ENCODE measurements at regions not wholly inside any gene's neighbourhood (a gene's known extent, or its start where the extent isn't known, plus 50 kb on each side); places are given as distances from the start of the nearest gene placed in this dataset.
"Not testable (repeated sequence)": the region's sequence is repeated elsewhere in the genome, so short reads cannot be mapped to it uniquely, and the experiment has no call there.

GRCh38 chr9:119761812-119762211 lies 392.6 kb upstream of the BRINP1 start:
- DNase-seq (ENCODE audit: low read depth in 3 of 3), result no peak

- DNase-seq (ENCODE audit: low read depth in 3 of 3), result no peak
Measured at GRCh38 chr9:119758990-119759389, 389.8 kb upstream of the BRINP1 start.

DNA sequence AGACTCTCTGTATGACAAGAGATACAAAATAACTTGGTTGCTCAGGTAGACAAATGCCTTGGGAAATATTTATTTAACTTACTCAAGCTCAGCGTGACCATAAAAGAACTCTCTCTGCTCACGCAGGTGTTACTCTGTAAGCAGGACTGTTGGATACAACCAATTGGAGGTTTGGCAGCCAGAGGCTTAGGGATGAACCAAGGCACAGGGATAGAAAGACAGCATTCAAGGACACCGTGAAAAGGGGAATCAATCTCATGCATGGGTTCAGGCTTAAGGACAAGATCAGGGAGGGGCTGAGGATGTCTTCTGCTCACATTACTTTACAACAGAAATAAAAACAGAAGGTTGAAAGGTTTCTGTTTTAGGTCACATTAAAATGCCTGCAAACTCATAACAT lies 389.0 kb upstream of the BRINP1 start:
- DNase-seq (ENCODE audit: low read depth in 3 of 3), result no peak

- no peak for DNase-seq (ENCODE audit: low read depth in 3 of 3)
Measured at GRCh38 chr9:119739476-119739875, 370.2 kb upstream of the BRINP1 start.

- no peak for DNase-seq (ENCODE audit: low read depth in 3 of 3)
Measured at GRCh38 chr9:119736491-119737454, 367.5 kb upstream of the BRINP1 start.

GRCh38 chr9:119727988-119728387 lies 358.8 kb upstream of the BRINP1 start:
- DNase-seq (ENCODE audit: low read depth in 3 of 3), result no peak

DNA sequence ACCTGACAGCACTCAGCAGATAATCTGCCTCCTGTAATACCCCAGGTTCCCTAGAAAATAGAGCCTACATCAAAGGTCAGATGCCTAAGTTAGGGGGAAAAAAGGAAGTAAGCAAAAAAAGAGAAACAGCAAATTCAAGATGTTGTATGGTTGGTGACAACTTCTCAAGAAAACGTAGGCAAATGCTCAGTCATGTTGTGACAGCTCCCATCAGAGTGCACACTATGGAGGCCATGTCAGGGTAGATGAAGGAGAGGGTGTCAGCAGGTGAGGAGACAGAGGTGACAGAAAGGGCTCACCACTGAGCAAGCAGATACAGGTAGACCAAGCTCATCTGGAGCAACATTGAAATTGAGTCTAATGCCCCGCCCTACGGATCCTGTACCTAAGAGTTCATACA lies 356.8 kb upstream of the BRINP1 start:
- DNase-seq (ENCODE audit: low read depth in 3 of 3), result no peak

- DNase-seq (ENCODE audit: low read depth in 3 of 3), result no peak
Measured at GRCh38 chr9:119722384-119722783, 353.1 kb upstream of the BRINP1 start.

- DNase-seq (ENCODE audit: low read depth in 3 of 3), result no peak
Measured at GRCh38 chr9:119712325-119712724, 343.1 kb upstream of the BRINP1 start.

GRCh38 chr9:119709431-119709830 lies 340.2 kb upstream of the BRINP1 start:
- no peak for DNase-seq (ENCODE audit: low read depth in 3 of 3)

- DNase-seq (ENCODE audit: low read depth in 3 of 3), result no peak
Measured at GRCh38 chr9:119707228-119707845, 338.1 kb upstream of the BRINP1 start.

GRCh38 chr9:119701651-119702050 lies 332.4 kb upstream of the BRINP1 start:
- no peak for DNase-seq (ENCODE audit: low read depth in 3 of 3)

GRCh38 chr9:119698535-119698934 lies 329.3 kb upstream of the BRINP1 start:
- no peak for DNase-seq (ENCODE audit: low read depth in 3 of 3)

DNA sequence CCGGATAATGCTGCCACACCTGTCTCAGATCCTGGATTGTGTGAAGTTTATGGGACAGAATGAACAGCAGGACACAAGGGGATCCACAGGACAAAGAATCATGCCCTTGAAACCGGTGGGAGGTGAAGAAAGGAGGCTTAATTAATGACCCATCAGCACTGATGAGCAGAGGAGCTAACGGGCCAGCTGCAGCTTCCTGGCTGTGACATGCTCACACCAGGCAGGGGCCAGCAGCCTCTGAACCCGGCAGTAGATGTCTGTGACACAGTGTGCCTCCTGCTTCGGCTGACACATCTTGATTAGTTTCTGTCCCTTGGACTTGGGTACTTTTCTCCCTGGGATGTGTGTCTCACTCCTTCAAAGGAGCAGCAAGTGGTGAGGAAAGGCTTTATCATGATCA lies 328.8 kb upstream of the BRINP1 start:
- DNase-seq (ENCODE audit: low read depth in 3 of 3), result no peak

GRCh38 chr9:119689879-119690278 lies 320.6 kb upstream of the BRINP1 start:
- no peak for DNase-seq (ENCODE audit: low read depth in 3 of 3)

- DNase-seq (ENCODE audit: low read depth in 3 of 3), result no peak
Measured at GRCh38 chr9:119688547-119688946, 319.3 kb upstream of the BRINP1 start.

- no peak for DNase-seq (ENCODE audit: low read depth in 3 of 3)
Measured at GRCh38 chr9:119677811-119678505, 308.7 kb upstream of the BRINP1 start.

GRCh38 chr9:119675951-119676350 lies 306.7 kb upstream of the BRINP1 start:
- DNase-seq (ENCODE audit: low read depth in 3 of 3), result no peak

DNA sequence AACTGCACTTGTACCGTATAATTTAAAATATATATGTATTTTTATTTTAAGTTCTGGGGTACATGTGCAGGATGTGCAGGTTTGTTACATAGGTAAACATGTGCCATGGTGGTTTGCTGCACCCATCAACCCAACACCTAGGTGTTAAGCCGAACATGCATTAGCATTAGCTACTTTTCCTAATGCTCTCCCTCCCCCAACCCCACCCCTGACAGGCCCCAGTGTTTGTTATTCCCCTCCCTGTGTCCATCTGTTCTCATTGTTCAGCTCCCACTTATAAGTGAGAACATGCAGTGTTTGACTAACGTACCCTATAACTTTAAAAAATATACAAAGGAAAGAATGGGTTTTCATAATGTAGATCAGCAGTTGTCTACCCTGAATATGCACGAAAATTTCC lies 303.5 kb upstream of the BRINP1 start:
- DNase-seq (ENCODE audit: low read depth in 3 of 3), result not testable (repeated sequence)

DNA sequence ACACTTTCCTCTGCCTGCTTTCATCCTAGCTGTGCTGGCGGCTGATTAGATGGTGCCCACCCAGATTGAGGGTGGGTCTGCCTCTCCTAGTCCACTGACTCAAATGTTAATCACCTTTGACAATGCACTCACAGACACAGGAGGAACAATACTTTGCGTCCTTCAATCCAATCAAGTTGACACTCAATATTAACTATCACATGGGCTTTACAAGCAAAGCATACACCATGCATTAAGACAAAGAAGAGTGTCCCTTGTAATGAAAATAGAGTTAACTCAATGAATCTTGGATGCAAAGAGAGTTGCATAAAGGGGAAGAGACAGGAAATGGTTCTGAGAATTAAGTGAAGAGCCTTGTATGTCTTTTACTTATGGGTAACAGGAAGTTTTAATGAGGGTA lies 298.7 kb upstream of the BRINP1 start:
- no peak for DNase-seq (ENCODE audit: low read depth in 3 of 3)

DNA sequence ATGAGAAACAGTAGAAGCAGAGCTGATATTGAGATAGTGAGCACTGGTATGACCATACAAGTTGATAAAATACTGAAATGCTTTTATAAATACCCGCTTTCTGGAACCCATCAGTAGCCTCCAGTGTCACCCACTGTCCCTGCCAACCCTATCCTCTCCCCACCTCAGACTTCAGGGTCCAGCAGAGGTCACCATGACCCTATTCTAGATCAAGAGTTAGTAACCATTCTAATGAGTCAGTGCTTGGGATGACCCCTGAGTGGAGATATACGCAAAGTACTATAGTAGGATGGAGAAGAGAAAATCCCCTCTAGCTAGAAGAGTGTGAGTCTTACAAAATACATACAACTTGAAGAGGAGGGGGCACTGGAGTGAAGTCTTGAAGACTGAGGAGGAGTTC lies 297.9 kb upstream of the BRINP1 start:
- DNase-seq (ENCODE audit: low read depth in 3 of 3), result no peak

- DNase-seq (ENCODE audit: low read depth in 3 of 3), result no peak
Measured at GRCh38 chr9:119662329-119662728, 293.1 kb upstream of the BRINP1 start.

DNA sequence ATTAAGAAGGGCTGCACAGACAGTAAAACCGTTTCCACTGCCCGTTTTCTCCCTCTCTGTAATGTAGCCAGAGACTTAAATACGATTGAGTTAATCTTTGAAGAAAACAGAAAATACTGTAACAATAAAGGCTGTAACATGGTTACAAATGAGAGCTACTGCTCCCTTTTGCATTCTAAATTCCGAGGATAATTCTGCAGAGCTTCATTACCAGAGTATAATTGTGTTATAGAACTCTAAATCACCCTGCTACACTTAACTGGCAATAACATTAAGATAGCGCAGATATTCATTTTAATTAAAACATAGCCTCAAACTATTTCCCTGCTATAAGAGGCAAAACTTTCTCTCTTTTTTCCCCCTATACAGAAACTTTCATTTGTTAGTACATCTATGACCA lies 283.7 kb upstream of the BRINP1 start:
- DNase-seq (ENCODE audit: low read depth in 3 of 3), result no peak

Data from stimulated activated CD4-positive, alpha-beta T cell treated with anti-CD3 and anti-CD28 coated beads, TNF-alpha, amount 100 ng/mL, for 48 hours (primary cell).